HG02623 (cell line): ENCODE measurements at regions not wholly inside any gene's neighbourhood (a gene's known extent, or its start where the extent isn't known, plus 50 kb on each side); places are given as distances from the start of the nearest gene placed in this dataset.

Experiments
- ATAC-seq: cut with Tn5 transposase; IDR thresholded peaks from one replicate; pipeline ENCODE4 v1.9.1; 2021; ENCODE audit warnings: moderate library complexity; ENCODE audit not compliant: unreplicated experiment

- no peak for ATAC-seq
Measured at GRCh38 chr6:148142821-148143220, 199.8 kb upstream of the SASH1 start.

- ATAC-seq: no peak
Measured at GRCh38 chr6:148143771-148144170, 198.9 kb upstream of the SASH1 start.

- peak; percentile 77 for ATAC-seq
Measured at GRCh38 chr6:148144917-148145521, 197.6 kb upstream of the SASH1 start.

- no peak for ATAC-seq
Measured at GRCh38 chr6:148146717-148147462, 195.7 kb upstream of the SASH1 start.

GRCh38 chr6:148147463-148147830 is 195.2 kb upstream of the SASH1 start:
- ATAC-seq: no peak

GRCh38 chr6:148151896-148152643 is 190.6 kb upstream of the SASH1 start:
- ATAC-seq: no peak

- ATAC-seq: no peak
Measured at GRCh38 chr6:148154668-148155067, 188.0 kb upstream of the SASH1 start.

- no peak for ATAC-seq
Measured at GRCh38 chr6:148155293-148155692, 187.3 kb upstream of the SASH1 start.

GRCh38 chr6:148157841-148158240 is 184.8 kb upstream of the SASH1 start:
- no peak for ATAC-seq

GRCh38 chr6:148164645-148165044 is 178.0 kb upstream of the SASH1 start:
- ATAC-seq: no peak

GRCh38 chr6:148166339-148166968 is 176.2 kb upstream of the SASH1 start:
- ATAC-seq: no peak

GRCh38 chr6:148169706-148170105 is 172.9 kb upstream of the SASH1 start:
- no peak for ATAC-seq

- ATAC-seq: no peak
Measured at GRCh38 chr6:148170286-148170685, 172.4 kb upstream of the SASH1 start.

- no peak for ATAC-seq
Measured at GRCh38 chr6:148173548-148173947, 169.1 kb upstream of the SASH1 start.

- ATAC-seq: no peak
Measured at GRCh38 chr6:148175550-148176188, 167.0 kb upstream of the SASH1 start.

GRCh38 chr6:148177589-148178233 is 164.9 kb upstream of the SASH1 start:
- ATAC-seq: no peak

- no peak for ATAC-seq
Measured at GRCh38 chr6:148179786-148180185, 162.9 kb upstream of the SASH1 start.

- no peak for ATAC-seq
Measured at GRCh38 chr6:148182378-148182777, 160.3 kb upstream of the SASH1 start.

GRCh38 chr6:148183776-148184175 is 158.9 kb upstream of the SASH1 start:
- ATAC-seq: no peak

GRCh38 chr6:148186916-148187315 is 155.7 kb upstream of the SASH1 start:
- no peak for ATAC-seq

- no peak for ATAC-seq
Measured at GRCh38 chr6:148192310-148192709, 150.3 kb upstream of the SASH1 start.
